ENCODE measurements at regions not wholly inside any gene's neighbourhood (a gene's known extent, or its start where the extent isn't known, plus 50 kb on each side); places are given as distances from the start of the nearest gene placed in this dataset.
"Not testable (repeated sequence)": the region's sequence is repeated elsewhere in the genome, so short reads cannot be mapped to it uniquely, and the experiment has no call there.

DNA sequence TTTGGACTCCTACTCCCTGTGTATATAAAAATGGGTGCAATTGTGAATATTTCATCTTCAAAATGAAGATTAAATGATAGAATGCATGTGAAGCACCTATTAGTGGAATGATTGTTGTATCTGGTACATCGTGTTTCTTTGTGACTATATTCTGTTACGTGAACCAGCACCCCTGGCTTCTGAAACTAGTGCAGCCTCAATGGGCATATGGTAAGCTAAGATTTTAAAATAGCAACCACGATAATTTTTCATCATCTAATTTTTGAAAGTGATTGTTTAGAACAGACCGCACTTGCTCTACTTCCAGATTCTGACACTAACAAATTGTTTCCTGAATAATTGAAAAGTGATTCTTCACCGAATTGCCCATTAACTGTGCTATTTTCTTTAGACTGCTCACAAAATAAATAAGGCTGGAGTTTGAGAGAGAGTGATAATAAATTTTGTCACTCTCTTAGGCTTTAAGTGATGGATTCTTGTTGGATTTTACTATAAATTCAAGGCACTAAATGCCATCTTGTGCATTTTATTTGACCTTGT is 806.1 kb upstream of the LRATD1 start:
- no peaks in the 10 kb centered on the region for H3K9me3 ChIP-seq
- H3K27me3 ChIP-seq (ENCODE audit: low read depth), result no peaks in the 10 kb centered on the region
- intact Hi-C loops (cut with DNase I), result no loop called here
- DNase-seq, result no peak
- TF ChIP-seq CTCF (IDR thresholded peaks at IDR 0.05), result no peak
- ATAC-seq, result no peak
- no peaks in the 10 kb centered on the region for H3K36me3 ChIP-seq
- H3K4me3 ChIP-seq, result no peak overlapping the region
- no peak overlapping the region for H3K27ac ChIP-seq
- H3K4me1 ChIP-seq, result no peaks in the 10 kb centered on the region

DNA sequence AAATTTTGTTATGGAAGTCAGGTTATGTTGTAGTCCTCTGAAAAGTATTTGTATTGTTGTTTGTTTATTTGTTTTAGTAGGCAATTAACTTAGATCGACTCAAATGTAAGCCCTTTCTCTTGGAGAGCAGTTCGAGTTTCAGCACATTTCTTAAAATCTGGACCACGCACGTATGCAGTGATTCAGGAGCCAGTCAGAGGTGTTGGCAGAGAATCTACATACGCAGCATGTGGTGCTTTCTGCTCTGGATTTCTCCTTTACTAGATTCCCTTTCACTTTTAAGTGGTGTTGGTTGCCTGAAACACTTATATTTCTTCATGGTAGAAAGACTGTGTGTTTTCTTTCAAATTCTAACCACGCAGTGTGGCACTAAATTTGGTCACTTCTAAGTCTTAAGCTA is 773.9 kb upstream of the LRATD1 start:
- intact Hi-C loops (cut with DNase I), result no loop called here
- Histone ChIP-seq H3K27ac (no peak overlapping the region), H3K4me3 (no peak overlapping the region), H3K36me3 (no peaks in the 10 kb centered on the region), H3K9me3 (no peaks in the 10 kb centered on the region), H3K27me3 (ENCODE audit: low read depth) (no peaks in the 10 kb centered on the region), H3K4me1 (no peaks in the 10 kb centered on the region)
- no peak for TF ChIP-seq CTCF (IDR thresholded peaks at IDR 0.05)
- ATAC-seq, result no peak
- DNase-seq, result no peak

DNA sequence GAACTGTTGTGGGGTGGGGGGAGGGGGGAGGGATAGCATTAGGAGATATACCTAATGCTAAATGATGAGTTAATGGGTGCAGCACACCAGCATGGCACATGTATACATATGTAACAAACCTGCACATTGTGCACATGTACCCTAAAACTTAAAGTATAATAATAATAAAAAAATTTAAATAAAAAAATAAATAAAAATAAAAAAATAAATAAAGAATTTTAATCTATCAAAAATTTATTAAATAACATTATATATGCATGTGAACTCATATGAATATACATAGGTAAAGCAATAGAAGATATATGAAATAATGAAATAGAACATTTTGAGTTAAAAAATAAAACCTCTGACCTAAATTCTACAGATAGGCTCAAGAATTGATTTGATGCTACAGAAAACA is 764.2 kb upstream of the LRATD1 start:
- H3K4me1 ChIP-seq; H3K27ac ChIP-seq; H3K4me3 ChIP-seq; intact Hi-C loops (cut with DNase I); DNase-seq; H3K9me3 ChIP-seq; H3K27me3 ChIP-seq (ENCODE audit: low read depth); ATAC-seq; H3K36me3 ChIP-seq: not testable (repeated sequence)

DNA sequence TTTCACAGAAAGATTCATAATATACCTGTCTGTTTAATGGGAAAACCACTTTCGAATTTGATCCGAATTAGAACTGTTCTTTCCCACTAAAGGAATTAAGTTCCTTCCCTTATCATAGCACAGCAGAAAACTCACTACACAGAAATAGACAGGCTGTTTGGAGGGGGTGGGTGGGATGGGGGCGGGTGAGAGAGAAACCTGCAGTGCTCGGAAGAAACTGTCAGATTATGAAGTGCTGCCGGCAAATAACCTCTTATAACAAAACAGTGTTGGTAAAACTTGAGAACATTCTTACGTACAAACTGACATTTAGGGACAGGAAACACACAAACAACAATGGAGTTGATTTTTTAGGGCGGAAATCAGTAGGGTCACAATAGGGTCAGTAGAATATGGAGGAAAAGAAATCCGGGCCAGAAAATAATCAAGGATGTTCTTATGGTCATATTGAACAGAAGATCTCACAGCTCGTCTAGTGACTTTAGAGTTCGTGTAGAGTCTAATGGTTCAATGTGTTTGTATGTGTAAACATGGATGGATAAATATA is 756.0 kb upstream of the LRATD1 start:
- Histone ChIP-seq H3K4me3 (no peak overlapping the region), H3K4me1 (no peaks in the 10 kb centered on the region), H3K9me3 (no peaks in the 10 kb centered on the region), H3K36me3 (no peaks in the 10 kb centered on the region), H3K27me3 (ENCODE audit: low read depth) (no peaks in the 10 kb centered on the region), H3K27ac (no peak overlapping the region)
- no peak for TF ChIP-seq CTCF (IDR thresholded peaks at IDR 0.05)
- ATAC-seq (no peak), DNase-seq (no peak)
- intact Hi-C loops (cut with DNase I), result no loop called here

DNA sequence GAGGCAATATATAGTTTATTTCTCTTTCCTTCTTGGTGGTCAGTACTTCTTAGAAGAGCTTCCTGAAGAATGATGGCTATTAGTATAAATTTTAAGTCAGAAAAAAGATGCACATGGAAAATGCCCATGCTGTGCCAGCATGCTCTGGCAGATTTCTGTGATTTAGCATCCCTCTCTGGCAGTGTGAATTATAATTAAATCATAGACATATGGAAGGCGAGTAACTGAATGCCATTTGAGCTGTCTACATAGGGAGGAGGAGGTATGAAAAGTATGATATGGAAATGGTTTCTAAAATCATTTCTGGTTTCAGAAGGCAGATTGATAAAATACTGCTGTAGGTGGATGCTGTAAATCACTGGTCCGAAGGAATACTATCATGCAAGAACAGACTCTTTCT is 754.9 kb upstream of the LRATD1 start:
- TF ChIP-seq CTCF (IDR thresholded peaks at IDR 0.05), result no peak
- Histone ChIP-seq H3K4me3 (no peak overlapping the region), H3K27ac (no peak overlapping the region), H3K4me1 (no peaks in the 10 kb centered on the region), H3K36me3 (no peaks in the 10 kb centered on the region), H3K9me3 (no peaks in the 10 kb centered on the region), H3K27me3 (ENCODE audit: low read depth) (no peaks in the 10 kb centered on the region)
- no peak for ATAC-seq
- DNase-seq, result no peak
- intact Hi-C loops (cut with DNase I), result no loop called here

GRCh38 chr2:13884291-13884976 is 748.1 kb upstream of the LRATD1 start:
- no peak for TF ChIP-seq CTCF (IDR thresholded peaks at IDR 0.05)
- Histone ChIP-seq H3K36me3 (no peaks in the 10 kb centered on the region), H3K9me3 (no peaks in the 10 kb centered on the region), H3K27ac (no peak overlapping the region), H3K27me3 (ENCODE audit: low read depth) (no peaks in the 10 kb centered on the region), H3K4me1 (no peaks in the 10 kb centered on the region), H3K4me3 (no peak overlapping the region)
- ATAC-seq (no peak), DNase-seq (no peak)
- intact Hi-C loops (cut with DNase I), result no loop called here

All from lower lobe of right lung (tissue), 2 donors.